ENCODE measurements at regions not wholly inside any gene's neighbourhood (a gene's known extent, or its start where the extent isn't known, plus 50 kb on each side); places are given as distances from the start of the nearest gene placed in this dataset.

GRCh38 chr4:81919810-81920209 lies 448.1 kb upstream of the RASGEF1B start:
- no peak for DNase-seq
- no peak overlapping the region for H3K4me3 ChIP-seq
- H3K9me3 ChIP-seq, result no peaks in the 10 kb centered on the region
- ATAC-seq, result no peak
- no peaks in the 10 kb centered on the region for H3K27me3 ChIP-seq
- intact Hi-C loops (cut with DNase I), result no loop called here
- no peak for TF ChIP-seq CTCF (IDR thresholded peaks at IDR 0.05)
- H3K27ac ChIP-seq, result no peak overlapping the region
- no peaks in the 10 kb centered on the region for H3K4me1 ChIP-seq
- H3K36me3 ChIP-seq, result no peaks in the 10 kb centered on the region

- H3K9me3 ChIP-seq, result no peaks in the 10 kb centered on the region
- DNase-seq (no peak), ATAC-seq (peak; percentile 58)
- no peaks in the 10 kb centered on the region for H3K36me3 ChIP-seq
- no peaks in the 10 kb centered on the region for H3K27me3 ChIP-seq
- no peak overlapping the region for H3K4me3 ChIP-seq
- no peak overlapping the region for H3K27ac ChIP-seq
- H3K4me1 ChIP-seq, result no peaks in the 10 kb centered on the region
- intact Hi-C loops (cut with DNase I), result no loop called here
- no peak for TF ChIP-seq CTCF (IDR thresholded peaks at IDR 0.05)
These were observed 447.5 kb upstream of the RASGEF1B start for GRCh38 chr4:81919223-81919622.

GRCh38 chr4:81915430-81915829 lies 443.7 kb upstream of the RASGEF1B start:
- no peak for ATAC-seq
- no peak overlapping the region for H3K4me3 ChIP-seq
- no peaks in the 10 kb centered on the region for H3K36me3 ChIP-seq
- TF ChIP-seq CTCF (IDR thresholded peaks at IDR 0.05), result no peak
- intact Hi-C loops (cut with DNase I), result no loop called here
- H3K27ac ChIP-seq, result no peak overlapping the region
- no peak for DNase-seq
- peaks cover 0 to 9% of the 10 kb centered on the region in 2 donors for H3K27me3 ChIP-seq
- H3K9me3 ChIP-seq, result no peaks in the 10 kb centered on the region
- no peaks in the 10 kb centered on the region for H3K4me1 ChIP-seq

- no peak for TF ChIP-seq CTCF (IDR thresholded peaks at IDR 0.05)
- intact Hi-C loops (cut with DNase I), result no loop called here
- ATAC-seq (no peak), DNase-seq (no peak)
- H3K9me3 ChIP-seq, result no peaks in the 10 kb centered on the region
- no peak overlapping the region for H3K4me3 ChIP-seq
- peaks cover 0 to 9% of the 10 kb centered on the region in 2 donors for H3K27me3 ChIP-seq
- no peaks in the 10 kb centered on the region for H3K4me1 ChIP-seq
- no peak overlapping the region for H3K27ac ChIP-seq
- no peaks in the 10 kb centered on the region for H3K36me3 ChIP-seq
These were observed 442.9 kb upstream of the RASGEF1B start for GRCh38 chr4:81914623-81915022.

GRCh38 chr4:81913427-81913879 lies 441.7 kb upstream of the RASGEF1B start:
- H3K4me1 ChIP-seq, result no peaks in the 10 kb centered on the region
- ATAC-seq (peak; percentile 88), DNase-seq (peak; percentile 24 to 56 (median 44))
- no peaks in the 10 kb centered on the region for H3K36me3 ChIP-seq
- intact Hi-C loops (cut with DNase I), result no loop called here
- peaks cover 0 to 9% of the 10 kb centered on the region in 2 donors for H3K27me3 ChIP-seq
- no peaks in the 10 kb centered on the region for H3K9me3 ChIP-seq
- no peak overlapping the region for H3K4me3 ChIP-seq
- H3K27ac ChIP-seq, result no peak overlapping the region
- TF ChIP-seq CTCF (IDR thresholded peaks at IDR 0.05), result peak; percentile 48 to 61
